ENCODE measurements at regions not wholly inside any gene's neighbourhood (a gene's known extent, or its start where the extent isn't known, plus 50 kb on each side); places are given as distances from the start of the nearest gene placed in this dataset.

DNA sequence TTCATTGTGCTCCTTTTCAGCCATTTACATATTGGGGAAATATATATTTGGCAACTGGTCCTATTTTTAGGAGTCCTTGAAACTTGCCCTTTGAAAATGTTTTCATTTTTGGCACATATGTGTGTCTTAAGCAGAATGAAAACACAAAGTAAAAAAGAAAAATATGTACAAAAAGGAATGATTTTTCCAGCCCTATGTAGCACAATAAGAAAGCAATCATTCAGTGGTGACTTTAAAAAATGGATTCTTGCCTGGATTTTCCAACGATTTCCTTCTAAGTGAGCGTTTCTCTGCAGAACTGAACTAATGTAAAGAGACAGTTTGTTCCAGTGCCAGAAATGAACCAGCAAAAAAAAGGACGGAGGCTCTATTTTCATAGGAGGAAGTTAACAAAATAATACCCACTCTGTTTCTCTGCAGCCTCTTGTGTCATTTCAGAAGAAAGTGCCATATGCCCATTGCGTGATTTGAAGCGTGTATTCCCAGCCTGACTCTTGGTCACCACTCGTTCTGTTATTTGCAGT lies 340.1 kb downstream of the SETD4 start:
- CTCF ChIA-PET: no interaction called here
- H3K36me3 Mint-ChIP-seq (ENCODE audit: low read depth): no peaks in the 10 kb centered on the region
- intact Hi-C loops (cut with micrococcal nuclease): no loop called here
- H3K9me3 Mint-ChIP-seq: no peaks in the 10 kb centered on the region
- H3K4me1 Mint-ChIP-seq (ENCODE audit: low read depth): no peaks in the 10 kb centered on the region
- no peak for ATAC-seq
- no peak for DNase-seq
- no peak overlapping the region for H3K27ac Mint-ChIP-seq
- POLR2A ChIA-PET: interaction anchor here (1.2 kb wide), 1 partner anchor 24 kb away, joined by 3 read pairs; no protein-coding TSS in a partner anchor
- TF ChIP-seq, protein P1, sequence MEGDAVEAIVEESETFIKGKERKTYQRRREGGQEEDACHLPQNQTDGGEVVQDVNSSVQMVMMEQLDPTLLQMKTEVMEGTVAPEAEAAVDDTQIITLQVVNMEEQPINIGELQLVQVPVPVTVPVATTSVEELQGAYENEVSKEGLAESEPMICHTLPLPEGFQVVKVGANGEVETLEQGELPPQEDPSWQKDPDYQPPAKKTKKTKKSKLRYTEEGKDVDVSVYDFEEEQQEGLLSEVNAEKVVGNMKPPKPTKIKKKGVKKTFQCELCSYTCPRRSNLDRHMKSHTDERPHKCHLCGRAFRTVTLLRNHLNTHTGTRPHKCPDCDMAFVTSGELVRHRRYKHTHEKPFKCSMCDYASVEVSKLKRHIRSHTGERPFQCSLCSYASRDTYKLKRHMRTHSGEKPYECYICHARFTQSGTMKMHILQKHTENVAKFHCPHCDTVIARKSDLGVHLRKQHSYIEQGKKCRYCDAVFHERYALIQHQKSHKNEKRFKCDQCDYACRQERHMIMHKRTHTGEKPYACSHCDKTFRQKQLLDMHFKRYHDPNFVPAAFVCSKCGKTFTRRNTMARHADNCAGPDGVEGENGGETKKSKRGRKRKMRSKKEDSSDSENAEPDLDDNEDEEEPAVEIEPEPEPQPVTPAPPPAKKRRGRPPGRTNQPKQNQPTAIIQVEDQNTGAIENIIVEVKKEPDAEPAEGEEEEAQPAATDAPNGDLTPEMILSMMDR (IDR thresholded peaks at IDR 0.05): no peak
- no peak overlapping the region for H3K4me3 Mint-ChIP-seq
- H3K27me3 Mint-ChIP-seq: peaks cover 7% of the 10 kb centered on the region

- POLR2A ChIA-PET: no interaction called here
- H3K36me3 Mint-ChIP-seq (ENCODE audit: low read depth): no peaks in the 10 kb centered on the region
- CTCF ChIA-PET: no interaction called here
- H3K4me3 Mint-ChIP-seq: no peak overlapping the region
- H3K27ac Mint-ChIP-seq: no peak overlapping the region
- TF ChIP-seq, protein P1 (IDR thresholded peaks at IDR 0.05): no peak
- ATAC-seq (no peak), DNase-seq (no peak)
- peaks cover 2% of the 10 kb centered on the region for H3K27me3 Mint-ChIP-seq
- intact Hi-C loops (cut with micrococcal nuclease): no loop called here
- H3K9me3 Mint-ChIP-seq: no peaks in the 10 kb centered on the region
- no peaks in the 10 kb centered on the region for H3K4me1 Mint-ChIP-seq (ENCODE audit: low read depth)
Measured at GRCh38 chr21:35719080-35719479, 341.2 kb downstream of the SETD4 start.

DNA sequence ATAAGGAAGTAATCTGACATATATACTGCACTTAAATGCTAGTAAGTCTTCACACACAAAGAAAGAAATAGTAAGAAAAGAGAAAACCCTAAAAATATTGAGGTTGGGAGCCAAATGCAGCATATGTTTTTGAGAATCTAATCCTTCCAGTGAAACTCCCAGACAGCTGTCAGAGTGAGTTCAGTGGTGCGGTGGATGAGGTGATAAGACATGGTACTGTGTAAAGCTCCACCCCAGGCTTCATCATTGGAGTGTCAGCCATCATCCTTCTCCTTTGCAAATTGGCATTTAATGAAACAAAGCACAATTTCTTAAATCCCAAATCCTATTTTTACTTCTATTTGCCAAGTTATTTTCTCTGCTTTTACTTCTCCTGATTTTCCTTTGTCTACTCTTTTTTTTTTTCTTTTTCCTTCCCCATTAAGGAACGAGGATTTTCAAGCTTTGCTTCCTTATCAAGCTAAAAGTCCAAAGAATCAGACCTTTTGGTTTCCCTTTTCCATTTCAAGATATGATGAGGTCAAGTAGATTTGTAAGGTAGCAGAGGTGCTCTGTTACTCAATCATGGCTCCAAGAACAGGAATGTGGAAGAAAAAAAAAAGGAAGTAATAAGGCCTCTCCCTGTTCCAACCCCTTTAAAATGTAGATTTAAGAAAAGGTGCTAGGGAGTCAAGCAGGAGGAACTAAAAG lies 343.3 kb downstream of the SETD4 start:
- no peaks in the 10 kb centered on the region for H3K9me3 Mint-ChIP-seq
- DNase-seq (no peak), ATAC-seq (no peak)
- ChIA-PET CTCF (no interaction called here), POLR2A (no interaction called here)
- no peak overlapping the region for H3K27ac Mint-ChIP-seq
- H3K36me3 Mint-ChIP-seq (ENCODE audit: low read depth): no peaks in the 10 kb centered on the region
- intact Hi-C loops (cut with micrococcal nuclease): no loop called here
- H3K4me3 Mint-ChIP-seq: no peak overlapping the region
- TF ChIP-seq, protein P1 (IDR thresholded peaks at IDR 0.05): no peak
- H3K4me1 Mint-ChIP-seq (ENCODE audit: low read depth): no peaks in the 10 kb centered on the region
- peaks cover 2% of the 10 kb centered on the region for H3K27me3 Mint-ChIP-seq

GRCh38 chr21:35713914-35714313 lies 346.4 kb downstream of the SETD4 start:
- Mint-ChIP-seq H3K4me3 (no peak overlapping the region), H3K36me3 (ENCODE audit: low read depth) (no peaks in the 10 kb centered on the region), H3K9me3 (no peaks in the 10 kb centered on the region), H3K27me3 (peaks cover 2% of the 10 kb centered on the region), H3K27ac (no peak overlapping the region), H3K4me1 (ENCODE audit: low read depth) (no peaks in the 10 kb centered on the region)
- ATAC-seq: no peak
- TF ChIP-seq, protein P1 (IDR thresholded peaks at IDR 0.05): no peak
- no peak for DNase-seq
- ChIA-PET CTCF (no interaction called here), POLR2A (no interaction called here)
- intact Hi-C loops (cut with micrococcal nuclease): no loop called here

DNA sequence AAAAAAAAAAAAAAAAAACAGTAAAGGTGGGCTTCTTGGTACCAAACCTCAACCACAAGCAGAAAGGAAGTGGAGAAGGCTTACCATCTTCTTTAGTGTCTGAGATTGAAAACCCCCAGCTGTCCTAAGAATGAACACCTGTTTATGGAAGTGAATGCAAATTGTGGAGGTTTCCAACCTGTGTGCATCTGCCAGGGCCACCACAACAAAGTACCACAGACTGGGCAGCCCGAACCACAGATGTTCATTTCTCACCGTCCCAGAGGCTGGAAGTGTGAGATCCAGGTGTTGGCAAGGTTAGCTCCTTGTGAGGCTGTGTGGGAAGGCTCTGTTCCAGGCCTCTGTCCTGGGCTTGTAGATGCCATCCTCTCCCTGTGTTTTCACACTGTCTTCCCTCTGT lies 348.7 kb downstream of the SETD4 start:
- no peaks in the 10 kb centered on the region for H3K36me3 Mint-ChIP-seq (ENCODE audit: low read depth)
- H3K27ac Mint-ChIP-seq: no peak overlapping the region
- no peaks in the 10 kb centered on the region for H3K27me3 Mint-ChIP-seq
- H3K9me3 Mint-ChIP-seq: no peaks in the 10 kb centered on the region
- no peak for DNase-seq
- no peak overlapping the region for H3K4me3 Mint-ChIP-seq
- POLR2A ChIA-PET: no interaction called here
- H3K4me1 Mint-ChIP-seq (ENCODE audit: low read depth): no peaks in the 10 kb centered on the region
- CTCF ChIA-PET: no interaction called here
- intact Hi-C loops (cut with micrococcal nuclease): no loop called here
- ATAC-seq: no peak
- TF ChIP-seq, protein P1 (IDR thresholded peaks at IDR 0.05): no peak

Measured in activated CD8-positive, alpha-beta T cell treated with anti-CD3 and anti-CD28 coated beads for 36 hours (primary cell).